Natural killer cell (primary cell): ENCODE measurements at regions not wholly inside any gene's neighbourhood (a gene's known extent, or its start where the extent isn't known, plus 50 kb on each side); places are given as distances from the start of the nearest gene placed in this dataset.

Source experiments
- ATAC-seq, 3 donors: fragments of 150-1000 bp in 2 of 3; fragments of 200-7000 bp in 1 of 3; cut with Tn5 transposase; 1 replicate in 1 of 3; 2 replicates in 2 of 3; pipeline ENCODE4 v1.10.0; 2021; ENCODE audit warnings: mild to moderate bottlenecking in 2 of 3, moderate library complexity in 2 of 3
- DNase-seq, 2 donors: peaks; one replicate each; pipeline versions ENCODE4 v3.0.0 to v3.0.0-alpha.2; 2013 to 2021; ENCODE audit warnings: mixed read lengths in 1 of 2
- H3K27ac ChIP-seq: one replicate; pipeline ENCODE4 v1.5.1; 2013; ENCODE audit warnings: mild to moderate bottlenecking, low read length
- H3K27me3 ChIP-seq: one replicate; pipeline ENCODE4 v1.6.1; 2013; ENCODE audit warnings: low read length; ENCODE audit not compliant: control insufficient read depth, insufficient read depth
- H3K36me3 ChIP-seq: one replicate; pipeline ENCODE4 v1.6.1; 2013; ENCODE audit warnings: low read length; ENCODE audit not compliant: control insufficient read depth, insufficient read depth
- H3K4me1 ChIP-seq: one replicate; pipeline ENCODE4 v1.6.1; 2013; ENCODE audit warnings: low read length; ENCODE audit not compliant: control insufficient read depth, insufficient read depth
- H3K4me3 ChIP-seq: one replicate; pipeline ENCODE4 v1.5.1; 2013; ENCODE audit warnings: low read length
- H3K9me3 ChIP-seq: one replicate; pipeline ENCODE4 v1.6.1; 2013; ENCODE audit warnings: low read length; ENCODE audit not compliant: control insufficient read depth, insufficient read depth
- H3K27ac Mint-ChIP-seq, 2 donors: one replicate each; pipeline ENCODE4 v1.8.0; 2022; ENCODE audit warnings: mild to moderate bottlenecking in 2 of 2, mixed read lengths in 2 of 2, moderate library complexity in 1 of 2
- H3K27me3 Mint-ChIP-seq, 2 donors: one replicate each; pipeline ENCODE4 v1.8.0; 2022; ENCODE audit warnings: low read depth in 2 of 2, mixed read lengths in 2 of 2
- H3K36me3 Mint-ChIP-seq: one replicate; pipeline ENCODE4 v1.8.0; 2022; ENCODE audit warnings: mixed read lengths
- H3K4me1 Mint-ChIP-seq, 2 donors: one replicate each; pipeline ENCODE4 v1.8.0; 2022; ENCODE audit warnings: mixed read lengths in 2 of 2
- H3K4me3 Mint-ChIP-seq: one replicate; pipeline ENCODE4 v1.8.0; 2022; ENCODE audit warnings: mild to moderate bottlenecking, moderate library complexity, mixed read lengths
- H3K9me3 Mint-ChIP-seq, 2 donors: one replicate each; pipeline ENCODE4 v1.8.0; 2022; ENCODE audit warnings: mixed read lengths in 2 of 2
- WGBS: methylation state at CpG from one replicate; pipeline ENCODE4 v1.1.7; 2013; ENCODE audit warnings: missing lambda C conversion rate; ENCODE audit not compliant: insufficient coverage; 5-methylcytosine and 5-hydroxymethylcytosine counted together
- intact Hi-C: fragments of 100-400 bp; cut with micrococcal nuclease; formaldehyde crosslinking; loops from one replicate; pipeline ENCODE4 v1.14.2; 2022
- TF ChIP-seq, protein P1 (sequence below): fragments of 200-600 bp; IDR thresholded peaks from one replicate; pipeline ENCODE4 v1.8.0; 2022; ENCODE audit warnings: antibody characterized with exemption

DNA sequence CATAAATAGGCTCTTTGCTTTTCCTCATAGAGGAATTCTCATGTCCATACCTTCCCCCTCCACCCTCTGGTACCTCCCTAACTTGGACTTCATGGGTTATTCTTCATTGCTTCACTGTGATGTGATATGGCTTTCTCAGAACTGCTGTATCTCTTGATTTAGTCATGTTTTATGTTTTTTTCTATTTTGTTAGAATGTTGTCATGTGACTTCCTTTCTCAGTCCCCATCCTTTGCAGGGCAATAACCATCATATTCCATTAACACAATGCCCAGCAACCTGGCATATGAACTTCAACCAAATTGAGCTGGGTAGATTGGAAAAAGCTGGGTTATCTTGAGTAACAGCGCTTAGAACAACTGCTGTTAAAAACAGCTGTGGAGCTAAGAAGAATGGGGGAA lies 190.9 kb upstream of the PRSS16 start:
- Mint-ChIP-seq H3K4me3 (no peak overlapping the region), H3K36me3 (no peaks in the 10 kb centered on the region), H3K27ac (no peak overlapping the region), H3K9me3 (no peaks in the 10 kb centered on the region), H3K4me1 (no peaks in the 10 kb centered on the region), H3K27me3 (peaks cover 26 to 45% of the 10 kb centered on the region in 2 donors)
- no peak for ATAC-seq
- DNase-seq = no peak
- intact Hi-C loops = no loop called here
- WGBS = 89% methylated on average over 1 of the region's 1 CpG
- Histone ChIP-seq H3K4me3 (no peak overlapping the region), H3K9me3 (no peaks in the 10 kb centered on the region), H3K27me3 (peaks cover 3% of the 10 kb centered on the region), H3K4me1 (no peaks in the 10 kb centered on the region), H3K27ac (no peak overlapping the region), H3K36me3 (no peaks in the 10 kb centered on the region)
- TF ChIP-seq, protein P1, sequence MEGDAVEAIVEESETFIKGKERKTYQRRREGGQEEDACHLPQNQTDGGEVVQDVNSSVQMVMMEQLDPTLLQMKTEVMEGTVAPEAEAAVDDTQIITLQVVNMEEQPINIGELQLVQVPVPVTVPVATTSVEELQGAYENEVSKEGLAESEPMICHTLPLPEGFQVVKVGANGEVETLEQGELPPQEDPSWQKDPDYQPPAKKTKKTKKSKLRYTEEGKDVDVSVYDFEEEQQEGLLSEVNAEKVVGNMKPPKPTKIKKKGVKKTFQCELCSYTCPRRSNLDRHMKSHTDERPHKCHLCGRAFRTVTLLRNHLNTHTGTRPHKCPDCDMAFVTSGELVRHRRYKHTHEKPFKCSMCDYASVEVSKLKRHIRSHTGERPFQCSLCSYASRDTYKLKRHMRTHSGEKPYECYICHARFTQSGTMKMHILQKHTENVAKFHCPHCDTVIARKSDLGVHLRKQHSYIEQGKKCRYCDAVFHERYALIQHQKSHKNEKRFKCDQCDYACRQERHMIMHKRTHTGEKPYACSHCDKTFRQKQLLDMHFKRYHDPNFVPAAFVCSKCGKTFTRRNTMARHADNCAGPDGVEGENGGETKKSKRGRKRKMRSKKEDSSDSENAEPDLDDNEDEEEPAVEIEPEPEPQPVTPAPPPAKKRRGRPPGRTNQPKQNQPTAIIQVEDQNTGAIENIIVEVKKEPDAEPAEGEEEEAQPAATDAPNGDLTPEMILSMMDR = no peak

DNA sequence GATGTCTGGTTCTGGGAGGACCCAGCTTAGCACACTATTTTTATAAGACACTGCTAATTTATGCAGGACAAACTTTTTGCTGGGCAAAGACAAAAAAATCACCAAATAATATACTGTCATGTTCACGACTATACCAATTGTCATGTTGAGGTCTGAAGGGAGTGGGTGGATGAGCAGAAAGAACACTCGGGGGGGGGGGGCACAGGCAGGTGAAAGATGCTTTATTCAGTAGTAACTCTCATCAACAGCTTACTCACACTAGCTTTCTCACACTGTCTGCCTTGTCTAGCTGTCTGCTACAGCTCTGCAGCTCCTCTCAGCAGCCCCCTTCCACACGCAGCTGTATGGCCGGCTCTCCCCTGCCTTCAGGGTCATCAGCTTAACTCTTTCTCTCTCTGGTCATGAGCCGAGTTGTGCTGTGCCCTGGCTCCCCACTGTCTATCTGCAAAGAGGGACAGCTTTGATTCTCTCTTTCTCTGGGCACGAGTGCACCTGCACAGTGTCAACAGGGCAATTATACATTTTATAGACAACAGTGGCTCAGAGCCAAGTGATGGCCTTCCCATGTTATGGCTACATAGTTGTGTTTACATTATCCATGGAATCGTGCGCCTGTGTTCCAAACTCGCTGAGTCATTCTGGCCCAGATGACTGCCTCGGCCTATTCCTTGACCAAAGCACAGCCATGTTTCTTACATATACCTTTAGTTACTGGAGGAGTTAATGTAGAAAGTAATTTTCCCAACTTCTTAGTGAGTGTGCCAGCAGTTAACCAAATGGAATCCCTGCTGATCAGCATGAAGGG lies 187.7 kb upstream of the PRSS16 start:
- Mint-ChIP-seq H3K4me1 (no peaks in the 10 kb centered on the region), H3K4me3 (no peak overlapping the region), H3K27ac (no peak overlapping the region), H3K36me3 (no peaks in the 10 kb centered on the region), H3K27me3 (peaks cover 30 to 51% of the 10 kb centered on the region in 2 donors), H3K9me3 (no peaks in the 10 kb centered on the region)
- intact Hi-C loops = no loop called here
- Histone ChIP-seq H3K36me3 (no peaks in the 10 kb centered on the region), H3K27me3 (peaks cover 5% of the 10 kb centered on the region), H3K4me1 (no peaks in the 10 kb centered on the region), H3K9me3 (no peaks in the 10 kb centered on the region), H3K27ac (no peak overlapping the region), H3K4me3 (no peak overlapping the region)
- TF ChIP-seq, protein P1 = no peak
- DNase-seq (no peak), ATAC-seq (no peak)
- 93% methylated on average over 8 of the region's 10 CpGs for WGBS

DNA sequence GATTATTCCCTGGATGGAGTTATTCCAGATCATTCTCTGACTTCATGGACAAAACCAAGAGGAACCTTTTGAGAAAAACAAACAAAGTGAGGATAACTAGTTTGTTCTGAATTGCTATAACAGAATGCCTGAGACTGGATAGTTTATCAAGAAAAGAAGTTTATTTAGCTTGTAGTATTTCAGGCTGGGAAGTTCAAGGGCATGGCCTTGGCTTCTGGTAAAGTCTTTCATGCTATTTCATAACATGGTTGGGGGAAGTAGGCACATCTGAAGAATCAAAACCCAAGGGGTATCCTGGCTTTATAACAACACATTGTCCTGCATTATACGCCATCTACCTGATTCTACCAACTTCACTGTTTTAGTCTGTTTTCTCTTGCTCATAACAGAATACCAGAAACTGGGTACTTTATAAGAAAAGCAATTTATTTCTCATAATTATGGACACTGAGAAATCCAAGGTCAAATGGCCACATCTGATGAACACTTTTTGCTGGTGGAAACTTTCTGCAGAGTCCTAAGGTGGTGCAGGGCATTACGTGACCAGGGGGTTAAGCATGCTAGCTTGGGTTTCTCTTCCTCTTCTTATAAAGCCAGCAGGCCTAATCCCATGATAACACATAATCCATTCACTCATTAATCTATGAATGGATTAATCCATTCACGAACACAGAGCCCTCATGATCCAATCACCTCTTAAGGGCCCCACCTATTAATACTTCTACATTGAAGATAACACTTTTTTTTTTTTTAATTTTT lies 186.1 kb upstream of the PRSS16 start:
- Histone ChIP-seq H3K27ac (no peak overlapping the region), H3K27me3 (peaks cover 4% of the 10 kb centered on the region), H3K36me3 (no peaks in the 10 kb centered on the region), H3K4me3 (no peak overlapping the region), H3K4me1 (no peaks in the 10 kb centered on the region), H3K9me3 (no peaks in the 10 kb centered on the region)
- no peak overlapping the region for H3K4me3 Mint-ChIP-seq
- intact Hi-C loops = no loop called here
- no peaks in the 10 kb centered on the region for H3K9me3 Mint-ChIP-seq
- DNase-seq (no peak), ATAC-seq (no peak)
- H3K27ac Mint-ChIP-seq = no peak overlapping the region
- no peaks in the 10 kb centered on the region for H3K36me3 Mint-ChIP-seq
- WGBS = 86% methylated on average over 3 of the region's 3 CpGs
- peaks cover 23 to 39% of the 10 kb centered on the region in 2 donors for H3K27me3 Mint-ChIP-seq
- TF ChIP-seq, protein P1 = no peak
- peaks cover 0 to 5% of the 10 kb centered on the region in 2 donors for H3K4me1 Mint-ChIP-seq
